Activated naive CD4-positive, alpha-beta T cell treated with anti-CD3 and anti-CD28 coated beads, Interleukin-2, amount 50 U/mL, for 72 hours (primary cell): ENCODE measurements at regions not wholly inside any gene's neighbourhood (a gene's known extent, or its start where the extent isn't known, plus 50 kb on each side); places are given as distances from the start of the nearest gene placed in this dataset.

Experiments used
- ATAC-seq, 2 donors: fragments of 150-1000 bp; cut with Tn5 transposase; 2 replicates each; pipeline ENCODE4 v1.10.0; 2021; ENCODE audit warnings: mild to moderate bottlenecking in 2 of 2, moderate library complexity in 2 of 2
- DNase-seq, 2 donors: peaks; one replicate each; pipeline ENCODE4 v3.0.0; 2021 to 2022; ENCODE audit warnings: low spot score in 2 of 2
- H3K27ac Mint-ChIP-seq, 2 donors: one replicate each; pipeline ENCODE4 v1.8.0; 2022; ENCODE audit warnings: mild to moderate bottlenecking in 2 of 2, mixed read lengths in 2 of 2
- H3K36me3 Mint-ChIP-seq, 2 donors: one replicate each; pipeline ENCODE4 v1.8.0; 2022; ENCODE audit warnings: mixed read lengths in 2 of 2
- H3K9me3 Mint-ChIP-seq, 2 donors: one replicate each; pipeline ENCODE4 v1.8.0; 2022; ENCODE audit warnings: mixed read lengths in 2 of 2

DNA sequence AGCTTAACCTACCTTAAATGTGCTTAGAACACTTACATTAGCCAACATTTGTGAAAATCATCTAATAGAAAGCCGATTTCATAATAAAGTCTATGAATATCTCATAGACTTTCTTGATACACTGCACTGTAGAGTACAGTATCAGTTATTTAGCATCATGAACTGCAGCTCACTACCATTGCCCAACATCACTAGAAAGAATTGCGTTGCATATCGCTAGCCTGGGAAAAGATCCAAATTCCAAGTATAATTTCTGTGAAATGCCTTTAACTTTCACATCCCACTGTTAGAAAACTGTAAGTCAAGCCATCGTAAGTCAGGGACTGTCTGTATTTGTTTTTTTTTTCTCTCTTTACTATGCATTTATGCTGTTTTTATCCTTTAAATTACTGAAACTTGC lies 918.6 kb upstream of the PABPC4L start:
- no peak for DNase-seq
- H3K27ac Mint-ChIP-seq = no peak overlapping the region
- H3K9me3 Mint-ChIP-seq = peaks cover 0 to 14% of the 10 kb centered on the region in 2 donors
- no peak for ATAC-seq
- H3K36me3 Mint-ChIP-seq = no peaks in the 10 kb centered on the region

DNA sequence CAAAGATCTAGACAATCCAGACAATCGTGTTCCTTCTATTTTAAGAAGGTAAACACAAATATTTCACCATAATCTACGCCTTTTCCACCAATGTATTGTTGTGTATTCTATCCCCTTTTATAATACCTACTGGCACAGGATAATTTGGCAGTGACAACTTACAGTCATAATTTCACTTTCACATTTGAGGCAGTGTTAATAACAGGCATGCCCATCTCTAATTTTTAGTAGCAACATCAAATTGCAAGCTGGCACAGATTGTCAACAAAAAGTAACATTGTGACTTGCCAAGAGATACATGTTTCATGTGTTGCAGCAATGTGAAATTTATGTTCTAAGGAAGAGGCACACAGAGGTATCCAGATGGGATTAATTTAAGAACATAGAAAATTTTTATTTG lies 912.5 kb upstream of the PABPC4L start:
- DNase-seq (no peak), ATAC-seq (no peak)
- H3K36me3 Mint-ChIP-seq = no peaks in the 10 kb centered on the region
- H3K27ac Mint-ChIP-seq = no peak overlapping the region
- peaks cover 9 to 13% of the 10 kb centered on the region in 2 donors for H3K9me3 Mint-ChIP-seq

DNA sequence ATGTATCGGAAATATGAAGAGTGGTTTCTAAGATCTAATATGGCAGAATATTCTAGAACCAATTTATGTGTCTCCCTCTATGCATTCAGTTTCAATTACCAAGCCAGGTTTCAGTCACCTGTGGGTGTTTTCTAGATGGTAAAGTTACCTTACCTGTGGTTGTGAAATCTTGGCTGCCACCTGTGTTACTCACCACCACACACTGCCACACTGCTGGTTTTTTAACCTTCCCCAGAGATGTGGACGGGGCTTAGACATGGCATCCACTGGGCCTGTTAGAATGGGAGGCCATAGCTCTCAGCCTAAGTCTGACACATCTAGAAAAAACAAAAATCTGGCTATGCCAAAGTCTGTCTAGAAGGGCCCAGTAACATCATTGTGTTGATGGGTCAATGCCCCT lies 896.5 kb upstream of the PABPC4L start:
- ATAC-seq (no peak), DNase-seq (no peak)
- Mint-ChIP-seq H3K36me3 (no peaks in the 10 kb centered on the region), H3K27ac (no peak overlapping the region), H3K9me3 (peaks cover 0 to 2% of the 10 kb centered on the region in 2 donors)

DNA sequence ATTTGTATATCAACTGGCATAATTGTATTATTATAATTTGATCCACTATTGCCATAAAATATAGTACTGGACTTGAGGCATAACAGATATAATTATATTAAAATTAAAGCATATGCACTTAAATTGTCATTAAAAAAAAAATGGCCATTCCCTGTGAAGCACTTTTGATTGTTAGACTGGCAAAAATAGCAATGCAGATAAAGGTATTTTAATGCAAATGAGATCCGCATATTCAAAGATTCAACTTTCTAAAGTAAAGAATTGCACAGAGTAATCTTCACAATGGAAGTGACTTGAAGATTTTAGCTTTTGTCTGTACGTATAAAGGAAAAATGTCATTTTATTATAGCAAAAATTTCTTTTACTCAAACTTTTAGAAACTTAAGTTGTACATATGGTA lies 871.8 kb upstream of the PABPC4L start:
- Mint-ChIP-seq H3K27ac (no peak overlapping the region), H3K36me3 (peaks cover 8 to 12% of the 10 kb centered on the region in 2 donors), H3K9me3 (peaks cover 15 to 23% of the 10 kb centered on the region in 2 donors)
- DNase-seq = no peak
- ATAC-seq = no peak

DNA sequence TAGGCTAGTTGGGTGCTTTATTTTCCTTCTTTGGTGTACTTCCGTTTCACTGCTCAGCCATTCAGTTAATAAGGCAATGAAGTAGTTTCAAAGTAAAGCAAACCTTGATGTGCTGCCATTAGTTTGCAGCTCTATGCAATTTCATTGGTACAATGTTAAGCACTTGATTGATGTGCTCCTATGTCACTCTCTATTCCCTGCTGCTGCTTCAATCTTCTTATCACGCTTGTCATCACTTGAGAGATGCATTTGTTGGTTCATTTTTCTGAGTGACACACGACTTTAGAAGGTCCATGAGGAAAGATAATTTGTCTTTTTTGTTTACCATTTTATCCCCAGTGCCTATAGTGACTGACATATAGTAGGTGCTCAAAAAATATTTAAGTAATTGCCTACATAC lies 871.0 kb upstream of the PABPC4L start:
- no peak for ATAC-seq
- peaks cover 6 to 18% of the 10 kb centered on the region in 2 donors for H3K9me3 Mint-ChIP-seq
- no peak for DNase-seq
- no peak overlapping the region for H3K27ac Mint-ChIP-seq
- peaks cover 3 to 6% of the 10 kb centered on the region in 2 donors for H3K36me3 Mint-ChIP-seq

DNA sequence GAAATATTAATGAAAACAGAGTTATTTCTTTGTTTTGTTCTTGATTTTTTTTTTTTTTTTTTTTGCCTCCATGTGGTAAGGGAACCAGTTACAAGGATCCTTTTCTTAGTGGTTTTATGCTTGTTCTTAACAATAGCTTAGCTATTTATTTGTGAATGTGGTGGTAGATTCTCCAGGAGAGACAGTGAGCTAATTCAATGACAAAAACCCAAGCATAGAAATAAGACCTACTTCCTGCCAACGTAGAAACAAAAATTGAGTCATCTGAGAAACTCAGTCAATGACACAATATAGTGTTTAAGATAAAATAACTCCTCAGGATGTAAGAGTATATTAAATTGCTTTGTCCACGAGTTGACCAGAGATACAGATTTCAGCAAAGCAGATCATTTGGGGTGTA lies 863.8 kb upstream of the PABPC4L start:
- ATAC-seq (no peak), DNase-seq (no peak)
- H3K9me3 Mint-ChIP-seq = peaks cover 5 to 19% of the 10 kb centered on the region in 2 donors
- H3K27ac Mint-ChIP-seq = no peak overlapping the region
- no peaks in the 10 kb centered on the region for H3K36me3 Mint-ChIP-seq

DNA sequence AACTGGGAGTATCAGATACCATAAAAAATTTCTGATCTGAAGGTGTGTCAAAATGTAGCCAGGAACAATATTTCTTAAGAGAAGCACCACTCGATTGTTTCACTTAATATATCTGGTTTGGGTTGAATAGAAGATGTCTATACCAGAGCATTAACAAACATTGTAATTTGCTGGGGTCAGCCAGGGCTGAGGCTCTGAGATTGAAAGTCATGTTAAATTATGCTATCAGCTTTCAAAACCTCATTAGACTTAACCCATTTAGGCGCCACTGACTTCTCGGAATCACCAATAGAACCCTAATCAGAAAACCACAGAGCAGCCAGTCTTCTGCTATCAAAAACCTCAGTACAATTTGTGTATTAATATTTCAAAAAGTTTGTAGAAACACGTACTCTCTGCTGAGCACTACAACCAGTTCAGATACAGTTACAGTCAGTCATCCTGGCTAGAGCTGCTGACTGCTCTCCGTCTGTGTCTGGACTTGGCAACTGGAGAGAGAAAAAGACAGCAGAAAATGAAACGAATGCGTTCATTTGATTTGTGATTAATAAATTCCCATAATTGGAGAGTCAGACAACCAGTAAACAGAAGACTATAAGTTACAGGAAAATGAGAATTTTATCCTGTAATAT lies 848.6 kb upstream of the PABPC4L start:
- no peak for DNase-seq
- Mint-ChIP-seq H3K27ac (no peak overlapping the region), H3K36me3 (no peaks in the 10 kb centered on the region), H3K9me3 (peaks cover 4 to 5% of the 10 kb centered on the region in 2 donors)
- ATAC-seq = no peak

DNA sequence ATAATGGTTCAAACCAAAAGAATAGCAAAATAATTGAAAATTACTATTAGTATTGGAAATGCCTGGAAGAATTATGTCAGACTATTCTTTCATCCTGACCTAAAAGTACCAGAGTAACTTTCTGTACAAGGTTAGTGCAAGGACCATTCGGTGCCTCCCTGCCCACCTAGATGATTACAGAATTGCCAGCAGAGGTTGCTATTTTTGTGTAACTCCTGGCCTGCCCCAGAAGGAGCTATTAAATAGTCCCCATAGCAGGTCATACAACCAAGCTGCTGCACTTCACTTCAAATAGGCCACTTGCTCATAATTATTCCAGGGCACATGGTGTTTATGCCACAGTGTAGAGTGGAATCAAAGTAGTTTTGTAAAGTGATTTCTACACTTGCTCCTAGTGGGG lies 831.1 kb upstream of the PABPC4L start:
- no peak for ATAC-seq
- H3K9me3 Mint-ChIP-seq = peaks cover 0 to 5% of the 10 kb centered on the region in 2 donors
- no peak for DNase-seq
- H3K36me3 Mint-ChIP-seq = no peaks in the 10 kb centered on the region
- H3K27ac Mint-ChIP-seq = no peak overlapping the region

DNA sequence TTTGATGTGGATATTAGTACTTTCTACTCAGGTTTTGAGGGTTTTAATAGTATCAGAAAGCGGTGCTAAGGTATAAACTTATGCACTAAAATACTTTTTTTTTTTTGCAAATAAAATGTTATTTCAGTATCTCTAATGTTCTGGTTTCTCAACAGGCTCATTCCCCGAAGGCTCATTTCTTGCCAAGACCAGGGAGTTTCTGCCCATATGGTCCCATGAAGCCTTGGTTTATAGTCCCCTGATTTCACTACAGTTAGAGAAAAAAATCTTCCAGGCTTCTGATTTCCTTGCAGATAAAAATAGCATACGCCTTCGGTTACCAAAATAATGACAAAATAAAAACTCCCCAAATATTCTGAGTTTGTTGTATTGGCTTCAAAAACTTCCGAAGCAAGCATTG lies 814.2 kb upstream of the PABPC4L start:
- ATAC-seq = no peak
- H3K36me3 Mint-ChIP-seq = no peaks in the 10 kb centered on the region
- H3K27ac Mint-ChIP-seq = no peak overlapping the region
- no peak for DNase-seq
- peaks cover 6 to 12% of the 10 kb centered on the region in 2 donors for H3K9me3 Mint-ChIP-seq

DNA sequence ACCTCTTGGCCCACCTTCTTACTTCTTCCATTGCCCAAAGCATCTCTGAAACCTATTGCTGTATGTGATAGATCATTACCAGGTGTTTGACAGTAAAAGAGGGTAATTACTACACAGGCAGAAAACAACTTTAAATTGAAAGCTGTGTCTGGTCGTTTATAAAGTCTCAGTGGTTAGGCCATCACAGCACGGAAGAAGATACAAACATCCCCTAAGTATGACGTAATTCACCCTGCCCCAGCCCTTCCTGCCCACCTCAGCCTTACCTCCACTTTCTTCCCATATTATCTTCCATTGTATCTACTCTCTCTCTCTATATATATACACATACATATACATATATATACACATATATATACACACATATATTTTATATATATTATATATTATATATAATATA lies 805.8 kb upstream of the PABPC4L start:
- peaks cover 0 to 3% of the 10 kb centered on the region in 2 donors for H3K9me3 Mint-ChIP-seq
- DNase-seq (no peak), ATAC-seq (no peak)
- H3K36me3 Mint-ChIP-seq = no peaks in the 10 kb centered on the region
- no peak overlapping the region for H3K27ac Mint-ChIP-seq

DNA sequence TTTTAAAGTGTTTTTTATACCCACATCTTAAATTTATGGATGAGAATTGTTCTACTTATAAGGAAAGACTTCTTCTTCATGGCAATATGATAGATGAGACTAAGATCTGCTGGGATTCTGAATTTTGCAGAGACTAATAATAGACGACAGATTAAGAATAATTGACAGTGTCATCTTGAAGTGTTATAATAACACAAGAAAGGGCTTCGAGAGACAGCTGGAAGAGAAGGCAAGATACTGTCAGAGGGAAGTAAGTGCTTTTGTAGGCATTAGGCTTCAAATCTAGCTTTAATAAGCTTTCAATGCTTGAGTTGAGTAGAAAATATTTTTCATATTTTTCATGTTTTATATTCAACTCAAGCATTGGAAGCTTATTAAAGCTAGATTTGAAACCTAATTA lies 797.6 kb upstream of the PABPC4L start:
- Mint-ChIP-seq H3K27ac (no peak overlapping the region), H3K36me3 (no peaks in the 10 kb centered on the region), H3K9me3 (peaks cover 0 to 6% of the 10 kb centered on the region in 2 donors)
- DNase-seq (no peak), ATAC-seq (no peak)

DNA sequence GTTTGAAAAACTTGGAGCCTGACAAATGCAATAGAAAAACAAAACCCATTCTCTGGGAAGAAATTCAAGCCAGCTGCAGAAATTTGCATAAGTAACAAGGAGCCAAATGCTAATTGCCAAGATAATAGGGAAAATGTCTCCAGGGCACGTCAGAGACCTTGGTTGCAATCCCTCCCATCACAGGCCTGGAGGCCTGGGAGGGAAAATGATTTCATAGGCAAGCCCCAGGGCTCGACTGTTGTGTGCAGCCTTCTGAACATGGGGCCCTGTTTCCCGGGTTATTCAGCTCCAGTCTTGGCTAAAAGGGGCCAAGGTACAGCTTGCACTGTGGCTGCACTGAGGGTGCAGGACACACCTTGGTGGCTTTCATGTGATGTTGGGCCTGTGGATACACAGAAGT lies 760.4 kb upstream of the PABPC4L start:
- DNase-seq (no peak), ATAC-seq (no peak)
- no peak overlapping the region for H3K27ac Mint-ChIP-seq
- H3K9me3 Mint-ChIP-seq = peaks cover 21 to 23% of the 10 kb centered on the region in 2 donors
- no peaks in the 10 kb centered on the region for H3K36me3 Mint-ChIP-seq

DNA sequence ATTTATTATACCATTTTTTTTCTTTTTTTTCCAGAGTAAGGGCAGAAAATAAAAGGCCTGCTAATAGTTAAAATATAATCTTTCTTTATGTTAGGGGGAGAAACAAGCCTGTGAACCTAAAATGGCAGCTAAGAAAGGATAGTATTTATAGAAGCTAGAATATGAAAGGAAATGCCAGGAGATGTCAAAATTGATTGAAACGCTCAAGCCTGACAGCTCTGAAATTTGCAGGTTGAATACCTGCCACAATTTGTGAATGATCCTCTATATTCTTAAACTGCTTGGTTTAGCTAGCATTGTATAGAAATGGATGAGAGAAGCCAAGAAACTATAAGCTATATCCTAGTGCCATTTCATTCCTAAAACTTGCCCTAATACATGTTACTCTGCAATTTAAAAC lies 757.3 kb upstream of the PABPC4L start:
- no peaks in the 10 kb centered on the region for H3K36me3 Mint-ChIP-seq
- peaks cover 11 to 21% of the 10 kb centered on the region in 2 donors for H3K9me3 Mint-ChIP-seq
- ATAC-seq (no peak), DNase-seq (no peak)
- no peak overlapping the region for H3K27ac Mint-ChIP-seq

DNA sequence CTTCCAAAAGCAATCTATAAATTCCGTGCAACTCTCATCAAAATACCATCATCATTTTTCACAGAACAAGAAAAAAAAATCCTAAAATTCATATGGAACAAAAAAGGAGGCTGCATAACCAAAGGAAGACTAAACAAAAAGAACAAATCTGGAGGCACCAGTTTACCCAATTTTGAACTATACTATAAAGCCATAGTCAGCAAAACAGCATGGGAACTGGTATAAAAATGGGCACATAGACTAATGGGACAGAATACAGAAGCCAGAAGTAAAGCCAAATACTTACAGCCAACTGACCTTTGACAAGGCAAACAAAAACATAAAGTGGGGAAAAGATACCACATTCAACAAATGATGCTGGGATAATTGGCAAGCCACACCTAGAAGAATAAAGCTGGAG lies 753.5 kb upstream of the PABPC4L start:
- H3K36me3 Mint-ChIP-seq = no peaks in the 10 kb centered on the region
- H3K9me3 Mint-ChIP-seq = peaks cover 12 to 19% of the 10 kb centered on the region in 2 donors
- DNase-seq (no peak), ATAC-seq (no peak)
- H3K27ac Mint-ChIP-seq = no peak overlapping the region

DNA sequence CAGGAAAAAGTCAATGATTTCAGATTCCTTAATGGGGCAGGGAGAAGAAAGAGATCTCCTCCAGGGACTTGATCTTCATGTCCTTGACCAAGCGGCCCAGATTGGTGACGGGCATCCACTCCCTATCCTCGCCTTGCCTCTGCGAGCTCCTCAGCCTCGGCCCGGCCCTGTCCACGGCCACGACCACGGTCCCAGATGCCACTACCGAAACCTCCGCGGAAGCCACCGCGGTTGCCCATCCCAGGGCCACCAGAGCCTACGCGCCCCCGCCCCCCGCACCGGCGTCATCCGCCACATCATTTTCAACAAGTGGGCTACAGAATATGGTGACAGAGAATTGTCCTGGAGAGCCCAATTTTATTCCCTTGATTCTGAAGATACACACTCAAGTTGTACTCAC lies 751.2 kb upstream of the PABPC4L start:
- DNase-seq (no peak), ATAC-seq (no peak)
- Mint-ChIP-seq H3K27ac (no peak overlapping the region), H3K36me3 (no peaks in the 10 kb centered on the region), H3K9me3 (peaks cover 12 to 19% of the 10 kb centered on the region in 2 donors)

DNA sequence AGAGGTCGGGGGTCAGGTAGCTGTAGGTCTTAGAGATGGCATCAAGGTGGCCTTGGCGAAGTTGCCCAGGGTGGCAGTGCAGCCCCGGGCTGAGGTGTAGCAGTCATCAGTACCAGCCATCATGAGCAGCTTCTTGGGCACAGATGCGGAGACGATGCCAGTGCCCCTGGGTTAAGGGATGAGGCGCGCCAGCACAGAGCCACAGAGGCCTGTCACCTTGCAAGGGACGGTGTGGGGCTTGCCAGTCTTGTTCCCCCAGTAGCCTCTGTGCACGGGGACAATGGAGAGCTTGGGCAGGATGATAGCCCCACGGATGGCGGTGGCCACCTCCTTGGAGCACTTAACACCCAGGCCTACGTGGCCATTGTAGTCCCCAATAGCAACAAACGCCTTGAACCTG lies 750.7 kb upstream of the PABPC4L start:
- ATAC-seq (no peak), DNase-seq (no peak)
- no peak overlapping the region for H3K27ac Mint-ChIP-seq
- peaks cover 12 to 19% of the 10 kb centered on the region in 2 donors for H3K9me3 Mint-ChIP-seq
- no peaks in the 10 kb centered on the region for H3K36me3 Mint-ChIP-seq

DNA sequence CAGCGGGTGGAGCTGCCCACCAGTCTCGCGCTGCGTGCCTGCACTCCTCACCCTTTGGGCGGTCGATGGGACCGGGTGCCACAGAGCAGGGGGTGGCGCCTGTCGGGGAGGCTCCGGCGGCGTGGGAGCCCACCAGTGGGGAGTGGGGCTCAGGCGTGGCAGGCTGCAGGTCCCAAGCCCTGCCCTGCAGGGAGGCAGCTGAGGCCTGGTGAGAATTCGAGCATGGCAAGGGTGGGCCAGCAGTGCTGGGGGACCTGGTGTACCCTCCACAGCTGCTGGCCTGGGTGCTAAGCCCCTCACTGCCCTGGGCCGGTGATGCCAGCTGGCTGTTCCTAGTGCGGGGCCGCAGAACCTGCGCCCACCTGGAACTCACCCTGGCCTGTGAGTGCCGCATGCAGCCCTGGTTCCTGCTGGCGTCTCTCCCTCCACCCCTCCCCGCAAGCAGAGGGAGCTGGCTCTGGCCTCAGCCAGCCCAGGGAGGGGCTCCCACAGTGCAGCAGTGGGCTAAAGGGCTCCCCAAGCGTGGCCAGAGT lies 746.6 kb upstream of the PABPC4L start:
- H3K36me3 Mint-ChIP-seq = no peaks in the 10 kb centered on the region
- ATAC-seq (no peak), DNase-seq (no peak)
- H3K27ac Mint-ChIP-seq = no peak overlapping the region
- peaks cover 11 to 13% of the 10 kb centered on the region in 2 donors for H3K9me3 Mint-ChIP-seq

DNA sequence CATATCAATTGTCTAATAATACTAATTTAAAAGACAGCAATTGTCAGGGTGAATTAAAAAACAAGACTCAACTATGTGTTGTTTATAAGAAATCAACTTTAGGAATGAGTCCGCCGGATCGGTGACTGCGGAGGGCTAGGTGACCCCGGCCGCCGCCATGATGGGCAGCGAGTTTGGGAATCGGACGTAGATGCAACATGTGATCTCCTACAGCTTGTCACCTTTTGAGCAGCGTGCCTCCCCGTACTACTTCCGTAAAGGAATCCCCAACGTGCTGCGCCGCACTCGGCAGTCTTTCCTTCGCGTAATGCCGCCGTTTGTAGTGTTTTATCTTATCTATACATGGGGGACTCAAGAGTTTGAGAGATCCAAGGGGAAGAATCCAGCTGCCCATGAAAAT lies 742.5 kb upstream of the PABPC4L start:
- DNase-seq = no peak
- H3K36me3 Mint-ChIP-seq = no peaks in the 10 kb centered on the region
- H3K9me3 Mint-ChIP-seq = peaks cover 15 to 29% of the 10 kb centered on the region in 2 donors
- ATAC-seq = no peak
- H3K27ac Mint-ChIP-seq = no peak overlapping the region
